ENCODE measurements at regions not wholly inside any gene's neighbourhood (a gene's known extent, or its start where the extent isn't known, plus 50 kb on each side); places are given as distances from the start of the nearest gene placed in this dataset.

- Histone ChIP-seq H3K23ac (ENCODE audit: insufficient read length) (no peak overlapping the region), H3K4me1 (replicated peaks in 1 of 4; ENCODE audit: control insufficient read depth in 3 of 4, insufficient read depth in 4 of 4, low read length in 3 of 4) (peaks cover 9 to 21% (median 16%) of the 10 kb centered on the region in 4 experiments)
- TF ChIP-seq PHF8 (conservative IDR thresholded peaks at IDR 0.05; ENCODE audit: low read depth, low read length) (no peak), ASH2L (IDR thresholded peaks at IDR 0.05; ENCODE audit: low read length) (no peak), YY1 (IDR thresholded peaks at IDR 0.05; ENCODE audit: low read depth, low read length) (no peak), RXRA (IDR thresholded peaks at IDR 0.05; ENCODE audit: insufficient read depth, low read depth, low read length) (no peak), NRF1 (IDR thresholded peaks at IDR 0.05; ENCODE audit: low read depth, low read length) (no peak), HDAC6 (IDR thresholded peaks at IDR 0.05; ENCODE audit: low read depth, low read length) (no peak), TAF7 (optimal IDR thresholded peaks at IDR 0.05; ENCODE audit: borderline replicate concordance, low read depth, low read length) (no peak), CBX5 (IDR thresholded peaks at IDR 0.05; ENCODE audit: low read depth, low read length) (no peak)
Measured at GRCh38 chr12:127592245-127592644, 674.7 kb upstream of the TMEM132C start.

More at GRCh38 chr12:127592245-127592644, 674.7 kb upstream of the TMEM132C start:
- H3K27ac ChIP-seq (ENCODE audit: low read depth, low read length), result no peak overlapping the region
- H3K4me3 ChIP-seq (ENCODE audit: extremely low read depth in 1 of 4, insufficient read depth in 2 of 4, low read depth in 3 of 4, low read length in 4 of 4), result no peak overlapping the region
- CTCF ChIA-PET (ENCODE audit: partially characterized antibody), result interaction anchor here (0.7 to 3.9 kb wide), 5 partner anchors 15 to 84 kb away, joined by 3 to 14 read pairs (median 3); no protein-coding TSS in a partner anchor
- no peaks in the 10 kb centered on the region for H3K27me3 ChIP-seq (replicated peaks in 1 of 4; ENCODE audit: control insufficient read depth in 3 of 4, extremely low read depth in 1 of 4, insufficient read depth in 3 of 4, low read length in 3 of 4)
- DNase-seq (ENCODE audit: low read depth in 1 of 2, low spot score in 2 of 2) (no peak), FAIRE-seq (no peak)
- no peak overlapping the region for H2BK120ac ChIP-seq (replicated peaks; ENCODE audit: low read depth, low read length)
- no peaks in the 10 kb centered on the region for H3K9me3 ChIP-seq (ENCODE audit: insufficient read depth in 2 of 2, low read depth in 1 of 2, low read length in 1 of 2)
- no peaks in the 10 kb centered on the region for H3K79me2 ChIP-seq (ENCODE audit: control insufficient read depth in 1 of 2, insufficient read depth in 2 of 2, low read length in 2 of 2)
- H3K79me1 ChIP-seq (ENCODE audit: low read depth, low read length), result no peaks in the 10 kb centered on the region
- no peak overlapping the region for H3K4me2 ChIP-seq (ENCODE audit: insufficient read depth in 1 of 2, low read depth in 2 of 2, low read length in 2 of 2)
- H3K56ac ChIP-seq (replicated peaks; ENCODE audit: insufficient read length, low read depth, low read length), result no peak overlapping the region
- no peak overlapping the region for H3K4ac ChIP-seq (replicated peaks; ENCODE audit: insufficient read length, low read depth, low read length)
- H2BK20ac ChIP-seq (ENCODE audit: low read length), result peak overlapping the region; percentile 82; the same call in 1 of the 2 replicates
- no peak overlapping the region; the same call in 1 of the 2 replicates for H2AK5ac ChIP-seq (ENCODE audit: low read depth, low read length)
- no peaks in the 10 kb centered on the region for H4K20me1 ChIP-seq (replicated peaks in 1 of 2; ENCODE audit: control insufficient read depth in 1 of 2, insufficient read depth in 2 of 2, low read length in 2 of 2)
- H3K18ac ChIP-seq (ENCODE audit: extremely low read depth, low read length), result no peak overlapping the region
- no peak overlapping the region for H2BK15ac ChIP-seq (ENCODE audit: low read length)
- POLR2A ChIA-PET (ENCODE audit: partially characterized antibody), result interaction anchor here (1.2 kb wide), 1 partner anchor 20 kb away, joined by 3 read pairs; no protein-coding TSS in a partner anchor
- no peak overlapping the region for H4K5ac ChIP-seq (ENCODE audit: insufficient read length, low read depth, low read length)
- peak overlapping the region; percentile 66 for H4K91ac ChIP-seq (replicated peaks; ENCODE audit: insufficient read length, low read length)
- H2BK12ac ChIP-seq (ENCODE audit: low read depth, low read length), result peak overlapping the region; percentile 81; the same call in 1 of the 2 replicates
- no peak overlapping the region for H3K14ac ChIP-seq (ENCODE audit: insufficient read length)
- no peak overlapping the region for H2BK5ac ChIP-seq (ENCODE audit: low read depth, low read length)
- no peaks in the 10 kb centered on the region for H3K36me3 ChIP-seq (ENCODE audit: control insufficient read depth in 2 of 4, insufficient read depth in 4 of 4, low read length in 3 of 4)
- H3K9ac ChIP-seq (replicated peaks in 1 of 4; ENCODE audit: extremely low read depth in 1 of 4, low read depth in 3 of 4, low read length in 3 of 4), result no peak overlapping the region
- H2AFZ ChIP-seq (ENCODE audit: low read length), result no peak overlapping the region
- no peaks in the 10 kb centered on the region for H3K23me2 ChIP-seq (ENCODE audit: low read depth, low read length)
- no peak overlapping the region for H4K8ac ChIP-seq (ENCODE audit: extremely low read depth, insufficient read depth, low read length)
- 71% methylated on average over 5 of the region's 5 CpGs; no CpG with 5 or more reads in 1 of the 2 experiments for WGBS, 2 experiments (ENCODE audit: extremely low coverage in 1 of 2, insufficient coverage in 1 of 2, insufficient read length in 1 of 2, insufficient replicate concordance in 2 of 2, low coverage in 1 of 2, low lambda C conversion rate in 2 of 2, missing lambda C conversion rate in 1 of 2)
